GM18951 (cell line): ENCODE measurements at regions not wholly inside any gene's neighbourhood (a gene's known extent, or its start where the extent isn't known, plus 50 kb on each side); places are given as distances from the start of the nearest gene placed in this dataset.
"Not testable (repeated sequence)": the region's sequence is repeated elsewhere in the genome, so short reads cannot be mapped to it uniquely, and the experiment has no call there.

Source experiments
- POLR2A ChIP-seq: IDR thresholded peaks from 4 replicates; pipeline ENCODE4 v1.6.1; 2011; ENCODE audit warnings: mild to moderate bottlenecking; ENCODE audit not compliant: insufficient read length, insufficient read depth; ENCODE audit errors: extremely low read depth
- in situ Hi-C: fragments of 300-500 bp; cut with MboI; formaldehyde crosslinking; loops from one replicate; pipeline ENCODE4 v1.12.0; 2022; ENCODE audit warnings: low sequenced_read_pairs, mixed read lengths, inconsistent platforms; ENCODE audit not compliant: unreplicated experiment

DNA sequence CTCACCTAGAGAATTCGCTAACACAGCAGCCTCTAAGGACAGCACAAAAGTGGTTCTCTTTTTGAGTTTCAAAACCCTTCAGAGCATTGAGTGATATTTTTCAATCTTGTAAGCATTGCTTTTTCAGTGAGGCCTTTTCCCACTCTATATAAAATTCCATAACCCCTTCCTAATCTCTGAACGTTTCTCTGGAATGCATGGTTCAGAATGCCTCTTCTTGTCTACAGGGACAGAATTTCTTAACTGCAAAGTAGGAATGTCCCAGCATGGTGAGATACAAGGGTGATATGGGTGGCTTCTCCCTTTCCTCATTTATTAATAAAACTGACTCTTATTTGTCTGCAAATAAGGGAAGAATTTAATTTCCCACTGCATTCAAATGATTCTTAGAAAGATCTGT, 377.9 kb downstream of the LTN1 start:
- in situ Hi-C loops = no loop called here
- no peak for TF ChIP-seq POLR2A

DNA sequence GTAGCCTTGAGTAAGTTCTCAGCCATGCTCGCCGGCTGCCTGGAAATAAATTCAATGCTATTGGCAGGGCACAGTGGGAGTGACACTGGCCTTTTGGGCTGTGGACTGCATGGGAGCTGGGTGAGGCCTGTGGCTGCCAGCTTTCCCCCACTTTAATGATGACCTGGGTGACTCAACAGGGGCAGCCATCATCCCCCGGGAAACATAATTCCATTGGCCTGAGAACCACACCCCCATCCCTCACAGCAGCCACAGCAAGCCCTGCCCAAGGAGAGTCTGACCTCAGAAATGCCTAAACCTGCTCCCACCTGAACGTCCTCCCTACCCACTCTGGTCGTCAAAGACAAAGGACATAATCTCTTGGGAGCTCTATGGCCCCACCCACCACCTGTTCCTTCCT, 384.0 kb downstream of the LTN1 start:
- TF ChIP-seq POLR2A = no peak
- in situ Hi-C loops = no loop called here

DNA sequence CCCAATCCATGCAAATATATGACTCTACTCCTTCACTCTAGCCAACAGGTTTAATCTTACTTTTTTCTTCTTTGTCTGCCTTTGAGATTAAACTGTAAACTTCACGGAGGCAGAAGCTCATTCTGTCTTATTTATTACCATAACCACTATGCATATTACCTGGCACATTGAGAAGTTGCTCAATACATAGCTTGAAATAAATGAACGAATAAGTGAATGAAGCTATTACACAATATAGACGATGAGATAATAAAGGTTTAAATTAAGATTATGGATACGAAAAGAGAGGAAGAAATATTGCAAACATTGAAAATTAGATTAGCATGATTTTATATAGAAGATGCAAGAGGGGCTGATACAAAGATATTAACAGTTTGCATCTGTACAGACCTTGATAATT, 385.1 kb downstream of the LTN1 start:
- in situ Hi-C loops = no loop called here
- no peak for TF ChIP-seq POLR2A

DNA sequence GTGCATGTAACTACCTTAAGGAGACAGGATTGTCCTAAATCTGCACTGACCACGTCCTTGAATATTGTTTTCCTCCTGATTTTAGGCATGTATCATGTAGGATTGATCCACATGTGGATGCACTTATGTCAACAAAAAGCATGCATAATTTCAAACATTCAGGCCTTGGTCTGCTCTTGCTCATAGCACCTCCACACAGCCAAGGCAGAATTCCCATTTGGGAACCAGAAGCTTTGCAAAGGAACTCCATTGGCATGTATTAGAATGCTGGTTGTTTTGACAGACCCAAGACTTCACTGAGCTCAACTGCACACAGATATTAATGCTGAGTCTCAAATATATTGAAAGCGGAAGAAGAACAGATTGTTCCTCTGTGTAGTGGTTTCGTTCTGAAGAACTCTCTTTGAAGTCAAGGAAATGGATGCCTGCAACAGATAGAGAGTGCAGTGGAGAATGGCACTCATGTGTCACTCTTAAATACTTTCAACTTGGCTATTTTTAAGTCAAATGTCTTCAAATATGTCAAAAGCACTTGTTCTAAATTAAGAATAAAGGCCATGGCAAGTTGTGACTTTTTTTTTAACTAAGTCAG, 387.6 kb downstream of the LTN1 start:
- in situ Hi-C loops = no loop called here
- TF ChIP-seq POLR2A = no peak

DNA sequence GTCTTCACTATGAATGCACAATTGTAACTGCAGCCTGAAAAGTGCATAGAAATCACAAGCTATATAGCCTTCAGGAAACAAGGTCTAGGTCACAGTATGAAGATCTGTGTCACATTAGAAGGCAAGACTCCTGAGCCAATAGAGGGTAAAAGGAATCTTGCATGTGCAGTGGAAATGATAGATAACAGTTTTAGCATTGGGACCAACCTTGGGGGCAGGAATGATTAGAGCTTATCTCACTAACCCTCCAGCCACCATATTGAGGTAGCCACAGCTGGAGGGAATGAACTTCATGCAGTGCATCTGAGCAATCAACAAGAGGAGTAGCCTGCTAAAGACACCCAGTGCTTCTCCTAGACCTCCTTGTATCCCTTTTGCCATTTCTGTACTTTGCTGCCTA, 390.1 kb downstream of the LTN1 start:
- no peak for TF ChIP-seq POLR2A
- in situ Hi-C loops = no loop called here

DNA sequence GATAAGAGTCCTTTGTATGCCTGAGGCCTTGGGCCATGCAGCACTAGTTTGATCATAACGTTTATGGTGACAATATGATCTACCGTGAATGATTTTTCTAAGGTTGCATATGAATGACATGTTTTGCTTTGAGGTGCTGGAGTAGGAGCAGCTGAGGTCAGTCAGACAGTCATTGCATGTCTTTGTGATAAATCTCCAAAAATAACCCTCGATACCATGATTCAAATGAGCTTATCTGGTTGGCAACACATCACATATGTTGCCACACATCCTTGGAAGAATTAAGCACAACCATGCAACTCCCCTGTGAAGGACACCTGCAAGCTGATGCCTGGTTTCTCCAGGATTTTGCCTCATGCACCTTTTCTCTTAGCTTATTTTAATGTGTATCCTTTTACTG, 394.5 kb downstream of the LTN1 start:
- in situ Hi-C loops = no loop called here

DNA sequence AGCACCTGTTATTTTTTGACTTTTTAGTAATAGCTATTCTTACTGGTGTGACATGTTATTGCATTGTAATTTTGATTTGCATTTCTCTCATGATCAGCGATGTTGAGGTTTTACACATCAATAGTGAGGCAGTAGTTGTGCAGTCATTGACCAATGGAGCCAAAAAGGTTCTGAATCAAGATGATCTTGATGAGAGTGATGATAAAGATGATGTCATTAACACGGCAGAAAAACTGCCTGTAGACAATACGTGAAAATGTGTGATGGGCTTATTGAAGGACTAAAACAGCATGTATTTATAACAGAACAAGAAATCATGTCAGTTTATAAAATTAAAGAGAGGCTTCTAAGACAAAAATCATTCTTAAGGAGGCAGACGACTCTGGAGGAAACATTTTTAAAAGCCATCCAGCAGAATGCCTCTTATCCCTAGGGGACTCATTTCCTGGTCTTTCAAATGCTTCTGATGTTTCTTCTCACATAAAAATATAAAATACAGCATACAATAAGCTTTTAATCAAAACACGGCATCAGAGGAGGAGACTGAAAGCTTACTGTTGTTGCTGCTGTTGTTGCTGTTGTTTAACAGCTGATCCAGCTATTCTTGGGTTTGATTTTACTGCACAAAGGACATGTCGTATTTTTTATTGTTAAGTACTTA, 400.3 kb downstream of the LTN1 start:
- TF ChIP-seq POLR2A = no peak
- in situ Hi-C loops = no loop called here

More for the DNA sequence above, 394.5 kb downstream of the LTN1 start:
- TF ChIP-seq POLR2A = no peak

DNA sequence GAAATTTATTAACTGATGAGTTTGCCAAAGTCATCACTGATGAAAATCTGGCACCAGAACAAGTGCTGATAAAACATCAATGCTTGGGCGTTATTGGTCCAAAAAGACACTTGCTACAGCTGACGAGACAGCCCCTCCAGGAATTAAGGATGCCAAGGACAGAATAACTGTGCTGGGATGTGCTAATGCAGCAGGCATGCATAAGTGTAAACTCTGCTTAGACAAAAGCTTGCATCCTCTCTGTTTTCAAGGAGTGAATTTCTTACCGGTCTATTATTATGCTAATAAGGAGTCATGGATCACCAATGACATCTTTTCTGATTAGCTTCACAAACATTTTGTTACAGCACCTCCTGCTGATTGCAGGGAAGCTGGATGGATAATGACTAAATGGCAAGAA, 402.0 kb downstream of the LTN1 start:
- in situ Hi-C loops = no loop called here
- no peak for TF ChIP-seq POLR2A

DNA sequence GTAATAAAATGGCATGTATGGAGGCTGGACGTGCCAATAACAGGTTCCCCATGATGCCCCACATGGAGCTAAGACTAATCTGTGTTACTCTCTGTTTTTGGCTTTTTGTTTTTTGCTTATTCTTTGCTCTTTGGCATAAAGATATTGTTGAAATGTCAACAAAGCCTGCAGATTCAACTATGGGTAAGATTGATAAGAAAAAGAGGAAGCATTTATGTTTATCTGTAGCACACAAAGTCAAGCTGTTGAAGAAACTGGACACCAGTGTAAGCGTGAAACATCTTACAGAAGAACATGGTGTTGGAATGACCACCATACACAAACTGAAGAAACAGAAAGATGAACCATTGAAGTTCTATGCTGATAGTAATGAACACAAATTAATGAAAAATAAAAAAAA, 402.7 kb downstream of the LTN1 start:
- TF ChIP-seq POLR2A = no peak
- in situ Hi-C loops = no loop called here

DNA sequence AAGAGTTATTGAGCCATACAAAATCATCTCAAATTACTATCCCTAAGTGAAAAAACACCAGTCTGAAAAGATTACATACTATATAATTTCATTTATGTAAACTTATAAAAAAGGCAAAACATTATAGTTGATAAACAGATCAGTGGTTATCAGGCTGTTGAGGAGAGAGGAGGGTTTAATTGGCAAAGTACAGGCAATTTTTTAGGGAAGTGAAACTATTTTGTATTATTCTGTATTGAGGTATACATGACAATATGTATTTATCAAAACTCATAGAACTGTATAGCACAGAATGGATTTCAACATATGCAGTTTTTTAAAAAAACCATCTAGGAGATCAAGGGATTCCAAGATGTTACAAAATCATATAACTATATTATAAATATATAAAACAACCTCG, 403.7 kb downstream of the LTN1 start:
- in situ Hi-C loops = no loop called here
- TF ChIP-seq POLR2A = no peak

DNA sequence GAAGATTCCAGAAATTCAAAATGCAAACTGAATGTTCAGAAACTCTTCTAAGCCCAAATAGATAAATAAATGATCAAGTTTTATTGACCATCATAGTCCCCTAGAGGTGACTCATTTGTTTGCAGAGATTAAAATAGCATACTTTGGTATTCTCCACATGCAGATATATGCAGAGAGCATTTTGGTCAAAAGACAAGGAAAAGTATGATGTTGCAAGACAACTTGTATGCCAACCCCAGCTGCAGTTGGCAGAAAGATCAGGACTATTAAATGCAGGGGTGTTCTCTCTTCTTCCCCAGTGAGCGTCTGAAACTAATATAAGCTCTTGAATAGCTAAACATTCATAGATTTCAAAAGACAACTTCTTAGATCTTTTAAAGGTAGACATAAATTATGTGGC, 404.9 kb downstream of the LTN1 start:
- in situ Hi-C loops = no loop called here
- TF ChIP-seq POLR2A = no peak

DNA sequence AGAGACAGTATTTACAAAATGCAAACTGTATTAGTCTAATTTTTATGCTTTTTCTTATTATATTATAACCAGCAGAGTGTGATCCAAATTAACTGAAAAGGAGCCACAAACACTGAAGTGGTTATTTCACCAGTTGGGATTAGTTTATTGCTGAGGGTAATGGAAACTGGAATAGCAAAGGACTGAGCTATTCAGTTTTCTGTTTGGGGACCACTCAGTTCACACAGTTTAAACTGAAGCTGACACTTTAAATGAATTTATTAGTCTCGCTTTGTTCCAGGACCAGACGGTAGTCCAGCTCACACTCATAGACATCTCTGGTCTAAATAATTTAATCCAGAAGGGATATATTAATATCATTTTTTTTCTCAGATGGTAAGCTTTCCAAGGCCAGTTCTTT, 410.7 kb downstream of the LTN1 start:
- no peak for TF ChIP-seq POLR2A
- in situ Hi-C loops = no loop called here

DNA sequence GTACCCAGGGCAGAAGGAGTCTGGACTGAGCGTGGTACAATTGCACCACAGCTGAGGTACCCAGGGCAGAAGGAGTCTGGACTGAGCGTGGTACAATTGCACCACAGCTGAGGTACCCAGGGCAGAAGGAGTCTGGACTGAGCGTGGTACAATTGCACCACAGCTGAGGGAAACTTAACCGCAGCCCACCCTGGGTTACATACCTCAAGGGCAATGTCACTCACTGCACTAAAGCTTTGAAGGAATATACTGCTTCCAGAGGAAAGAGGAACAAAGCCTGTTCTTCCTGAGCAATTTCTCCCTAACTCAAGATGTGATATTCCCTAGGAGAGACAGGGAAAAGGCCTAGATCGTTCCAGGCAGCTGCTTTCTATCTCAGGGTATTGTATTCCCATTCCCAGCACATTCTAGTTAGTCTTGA, 411.4 kb downstream of the LTN1 start:
- in situ Hi-C loops = not testable (repeated sequence)

DNA sequence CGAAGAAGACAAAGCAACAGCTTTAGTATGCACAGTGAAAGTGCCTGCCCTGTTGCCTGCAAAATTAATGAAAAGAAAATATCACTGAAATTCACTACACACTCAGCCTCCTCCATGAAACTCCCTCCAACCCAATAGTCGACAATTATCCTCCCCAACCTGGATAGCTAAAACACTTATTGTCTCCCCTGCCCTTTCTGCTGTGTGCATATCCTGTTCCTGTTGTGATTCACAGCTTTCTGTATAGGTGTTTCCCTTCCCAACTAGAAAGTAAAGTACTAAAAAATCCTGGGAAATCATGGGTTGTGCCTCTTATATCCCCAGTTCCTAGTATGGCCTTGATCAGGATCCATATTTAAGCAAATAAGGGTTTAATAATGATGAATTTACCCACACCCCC, 412.1 kb downstream of the LTN1 start:
- in situ Hi-C loops = no loop called here
- TF ChIP-seq POLR2A = no peak
